PC-3 (cell line): ENCODE measurements at regions not wholly inside any gene's neighbourhood (a gene's known extent, or its start where the extent isn't known, plus 50 kb on each side); places are given as distances from the start of the nearest gene placed in this dataset.

ENCODE experiments used
- ATAC-seq: fragments of 200-7000 bp; cut with Tn5 transposase; 2 replicates; pipeline ENCODE4 v1.9.1; 2020; ENCODE audit warnings: mild to moderate bottlenecking, moderate library complexity
- BruUV-seq: library from RNA; stranded (reverse); fragments of 400-500 nt; replicated peaks from 2 replicates; lab custom pipeline; 2021; lab: Mats Ljungman, UMichigan
- CTCF ChIA-PET: fragments of 300-600 bp; sonication (Branson Sonifier 250); formaldehyde crosslinking; loops from one replicate; lab custom pipeline; 2022; ENCODE audit warnings: antibody characterized with exemption; lab: Charles Lee
- POLR2A ChIA-PET: fragments of 300-600 bp; sonication (Branson Sonifier 250); formaldehyde crosslinking; loops from one replicate; lab custom pipeline; 2022; ENCODE audit warnings: antibody characterized with exemption; ENCODE audit not compliant: unreplicated experiment; lab: Charles Lee
- DNase-seq: peaks from one replicate; pipeline ENCODE4 v3.0.0-alpha.2; 2015
- H2AFZ ChIP-seq: fragments of 300-600 bp; sonication (generic); 2 replicates; pipeline ENCODE4 v1.6.0; 2016; ENCODE audit warnings: antibody characterized with exemption, low read length
- H3F3A ChIP-seq: fragments of 300-600 bp; sonication (generic); one replicate; pipeline ENCODE4 v1.6.0; 2017; ENCODE audit warnings: antibody characterized with exemption, low read length, control low read depth, mild to moderate bottlenecking; ENCODE audit not compliant: unreplicated experiment
- H3K27ac ChIP-seq: fragments of 300-600 bp; sonication (generic); 2 replicates; pipeline ENCODE4 v1.5.1; 2016; ENCODE audit warnings: mild to moderate bottlenecking, low read length
- H3K27me3 ChIP-seq: fragments of 300-600 bp; sonication (generic); 2 replicates; pipeline ENCODE4 v1.6.1; 2016; ENCODE audit warnings: low read length, mixed read lengths
- H3K36me3 ChIP-seq: fragments of 300-600 bp; sonication (generic); 2 replicates; pipeline ENCODE4 v1.6.1; 2016; ENCODE audit warnings: low read depth, mixed run types, low read length, mixed read lengths
- H3K4me1 ChIP-seq: fragments of 300-600 bp; sonication (generic); 2 replicates; pipeline ENCODE4 v1.5.1; 2016; ENCODE audit warnings: low read length; ENCODE audit not compliant: insufficient read depth
- H3K4me2 ChIP-seq: fragments of 300-600 bp; sonication (generic); 2 replicates; pipeline ENCODE4 v1.6.0; 2016; ENCODE audit warnings: low read length
- H3K4me3 ChIP-seq: fragments of 300-600 bp; sonication (generic); 2 replicates; pipeline ENCODE4 v1.5.1; 2016; ENCODE audit warnings: mild to moderate bottlenecking, low read length, mixed read lengths
- H3K79me2 ChIP-seq: fragments of 300-600 bp; sonication (generic); 2 replicates; pipeline ENCODE4 v1.6.1; 2017; ENCODE audit warnings: low read length, mixed read lengths
- H3K9ac ChIP-seq: fragments of 300-600 bp; sonication (generic); 2 replicates; pipeline ENCODE4 v1.6.0; 2016; ENCODE audit warnings: mild to moderate bottlenecking, low read length
- H3K9me2 ChIP-seq: fragments of 300-600 bp; sonication (generic); replicated peaks from 2 replicates; pipeline ENCODE4 v1.6.1; 2016; ENCODE audit warnings: mixed run types, low read length, mixed read lengths
- H3K9me3 ChIP-seq: fragments of 300-600 bp; sonication (generic); 2 replicates; pipeline ENCODE4 v1.6.1; 2016; ENCODE audit warnings: low read length, mixed read lengths
- H4K20me1 ChIP-seq: fragments of 300-600 bp; sonication (generic); 2 replicates; pipeline ENCODE4 v1.6.1; 2016; ENCODE audit warnings: low read length, mixed read lengths
- EZH2 ChIP-seq: fragments of 300-600 bp; sonication (generic); IDR thresholded peaks from one replicate; pipeline ENCODE4 v1.6.1; 2017; ENCODE audit warnings: antibody characterized with exemption, mild to moderate bottlenecking, low read length; ENCODE audit not compliant: unreplicated experiment
- EZH2phosphoT487 ChIP-seq: fragments of 300-600 bp; sonication (generic); IDR thresholded peaks from 2 replicates; pipeline ENCODE4 v1.6.1; 2018; ENCODE audit warnings: mild to moderate bottlenecking, antibody characterized with exemption, low read length, borderline replicate concordance
- intact Hi-C: fragments of 100-400 bp; cut with micrococcal nuclease; formaldehyde crosslinking; loops from 2 replicates; pipeline ENCODE4 v1.9.0; 2023
- TF ChIP-seq, protein P1 (sequence below): fragments of 300-600 bp; sonication (generic); conservative IDR thresholded peaks from 2 replicates; pipeline ENCODE4 v1.5.1; 2017; ENCODE audit warnings: antibody characterized with exemption, low read depth, mild to moderate bottlenecking, low read length

DNA sequence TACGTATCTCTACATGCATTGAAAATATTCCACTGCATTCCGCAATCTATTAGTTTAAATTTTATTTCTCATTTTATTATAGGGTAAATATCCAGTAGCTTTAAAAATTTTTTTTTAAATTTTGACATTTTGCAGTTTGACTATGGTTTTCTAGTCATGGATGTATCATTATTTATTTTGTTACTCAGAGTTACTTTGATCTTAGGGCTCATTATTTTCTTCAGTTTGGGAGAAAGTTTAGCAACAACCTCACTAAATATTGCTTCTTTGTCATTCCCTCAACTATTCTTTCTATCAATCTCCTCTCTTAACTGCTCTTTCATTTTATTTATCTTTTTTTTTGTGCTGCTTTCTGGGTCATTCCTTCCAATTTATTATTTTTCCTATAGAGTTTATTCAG lies 100.5 kb upstream of the SLCO6A1 start:
- peak overlapping the region; percentile 3; the same call in 1 of the 2 replicates for H3K9ac ChIP-seq
- ATAC-seq (peak; percentile 74), DNase-seq (peak; percentile 82)
- POLR2A ChIA-PET, result no interaction called here
- H4K20me1 ChIP-seq, result no peaks in the 10 kb centered on the region
- no TSS peak for BruUV-seq
- peak overlapping the region; percentile 68 for H3K4me2 ChIP-seq
- H3K4me1 ChIP-seq, result peaks cover 27% of the 10 kb centered on the region
- peak overlapping the region; percentile 8; the same call in 1 of the 2 replicates for H3K4me3 ChIP-seq
- intact Hi-C loops, result loop anchor here (1.0 to 5.0 kb wide), 3 partner anchors 19 to 118 kb away; no protein-coding TSS in a partner anchor
- H3K27me3 ChIP-seq, result no peaks in the 10 kb centered on the region
- H3K36me3 ChIP-seq, result no peaks in the 10 kb centered on the region
- no peaks in the 10 kb centered on the region for H3K79me2 ChIP-seq
- CTCF ChIA-PET, result no interaction called here
- H2AFZ ChIP-seq, result no peak overlapping the region; the same call in 1 of the 2 replicates
- TF ChIP-seq EZH2phosphoT487, result no peak
- TF ChIP-seq EZH2, result no peak
- TF ChIP-seq, protein P1, sequence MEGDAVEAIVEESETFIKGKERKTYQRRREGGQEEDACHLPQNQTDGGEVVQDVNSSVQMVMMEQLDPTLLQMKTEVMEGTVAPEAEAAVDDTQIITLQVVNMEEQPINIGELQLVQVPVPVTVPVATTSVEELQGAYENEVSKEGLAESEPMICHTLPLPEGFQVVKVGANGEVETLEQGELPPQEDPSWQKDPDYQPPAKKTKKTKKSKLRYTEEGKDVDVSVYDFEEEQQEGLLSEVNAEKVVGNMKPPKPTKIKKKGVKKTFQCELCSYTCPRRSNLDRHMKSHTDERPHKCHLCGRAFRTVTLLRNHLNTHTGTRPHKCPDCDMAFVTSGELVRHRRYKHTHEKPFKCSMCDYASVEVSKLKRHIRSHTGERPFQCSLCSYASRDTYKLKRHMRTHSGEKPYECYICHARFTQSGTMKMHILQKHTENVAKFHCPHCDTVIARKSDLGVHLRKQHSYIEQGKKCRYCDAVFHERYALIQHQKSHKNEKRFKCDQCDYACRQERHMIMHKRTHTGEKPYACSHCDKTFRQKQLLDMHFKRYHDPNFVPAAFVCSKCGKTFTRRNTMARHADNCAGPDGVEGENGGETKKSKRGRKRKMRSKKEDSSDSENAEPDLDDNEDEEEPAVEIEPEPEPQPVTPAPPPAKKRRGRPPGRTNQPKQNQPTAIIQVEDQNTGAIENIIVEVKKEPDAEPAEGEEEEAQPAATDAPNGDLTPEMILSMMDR, result no peak
- no peaks in the 10 kb centered on the region for H3K9me2 ChIP-seq
- H3K27ac ChIP-seq, result peak overlapping the region; percentile 42
- no peaks in the 10 kb centered on the region for H3K9me3 ChIP-seq
- peaks cover 4% of the 10 kb centered on the region for H3F3A ChIP-seq

DNA sequence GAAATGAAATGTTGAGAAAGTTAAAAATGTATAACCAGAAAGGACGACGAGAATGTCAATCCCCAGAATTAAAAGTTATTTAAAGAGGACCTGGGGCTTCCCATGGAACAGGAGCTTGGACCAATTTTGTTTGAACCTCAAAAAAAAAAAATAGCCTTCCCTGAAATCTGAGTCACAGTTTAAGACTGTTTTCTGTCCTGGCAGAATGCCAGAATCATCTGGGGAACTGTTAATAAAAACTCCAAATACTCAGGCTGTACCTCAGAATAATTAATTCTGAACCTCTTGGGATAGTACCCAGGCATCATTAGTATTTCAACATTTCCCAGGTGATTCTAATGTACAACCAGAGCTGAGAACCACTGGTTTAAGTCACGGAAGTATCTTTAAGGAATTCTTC lies 102.2 kb upstream of the SLCO6A1 start:
- Histone ChIP-seq H3K9me3 (no peaks in the 10 kb centered on the region), H4K20me1 (no peaks in the 10 kb centered on the region), H2AFZ (no peak overlapping the region), H3K4me2 (0 out of 2 replicates have a peak overlapping the region, but pooled peaks have one; percentile 6), H3K27ac (no peak overlapping the region), H3K9me2 (no peaks in the 10 kb centered on the region), H3K9ac (no peak overlapping the region), H3K27me3 (no peaks in the 10 kb centered on the region), H3K4me1 (peaks cover 27% of the 10 kb centered on the region), H3K79me2 (no peaks in the 10 kb centered on the region), H3K36me3 (no peaks in the 10 kb centered on the region), H3F3A (peaks cover 4% of the 10 kb centered on the region), H3K4me3 (no peak overlapping the region)
- intact Hi-C loops, result no loop called here
- TF ChIP-seq, protein P1, result no peak
- TF ChIP-seq EZH2phosphoT487, result no peak
- TF ChIP-seq EZH2, result no peak
- ChIA-PET POLR2A (no interaction called here), CTCF (no interaction called here)
- peak; percentile 8; the same call in 1 of the 2 replicates for ATAC-seq
- BruUV-seq, result no TSS peak
- DNase-seq, result peak; percentile 78

DNA sequence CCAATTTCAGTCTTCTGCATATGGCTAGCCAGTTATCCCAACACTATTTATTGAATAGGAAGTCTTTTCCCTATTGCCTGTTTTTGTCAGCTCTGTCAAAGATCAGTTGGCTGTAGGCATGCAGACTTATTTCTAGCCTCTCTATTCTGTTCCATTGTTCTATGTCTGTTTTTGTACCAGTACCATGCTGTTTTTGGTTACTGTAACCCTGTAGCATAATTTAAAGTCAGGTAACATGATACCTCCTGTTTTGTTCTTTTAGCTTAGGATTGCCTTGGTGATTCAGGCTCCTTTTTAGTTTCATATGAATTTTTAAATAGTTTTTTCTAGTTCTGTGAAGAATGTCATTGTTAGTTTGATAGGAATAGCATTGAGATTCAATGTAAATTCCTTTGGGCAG lies 104.9 kb upstream of the SLCO6A1 start:
- DNase-seq (no peak), ATAC-seq (peak; percentile 43; the same call in 1 of the 2 replicates)
- no peak overlapping the region for H3K9ac ChIP-seq
- TF ChIP-seq EZH2phosphoT487, result no peak
- TF ChIP-seq, protein P1, result no peak
- TF ChIP-seq EZH2, result no peak
- H3K27ac ChIP-seq, result no peak overlapping the region
- H3K9me3 ChIP-seq, result no peaks in the 10 kb centered on the region
- no peaks in the 10 kb centered on the region for H3K36me3 ChIP-seq
- no peaks in the 10 kb centered on the region for H4K20me1 ChIP-seq
- H3K79me2 ChIP-seq, result no peaks in the 10 kb centered on the region
- no TSS peak for BruUV-seq
- no peaks in the 10 kb centered on the region for H3K27me3 ChIP-seq
- no peak overlapping the region for H2AFZ ChIP-seq
- peaks cover 4% of the 10 kb centered on the region for H3F3A ChIP-seq
- H3K4me2 ChIP-seq, result no peak overlapping the region
- ChIA-PET POLR2A (no interaction called here), CTCF (no interaction called here)
- intact Hi-C loops, result no loop called here
- H3K4me3 ChIP-seq, result no peak overlapping the region
- no peaks in the 10 kb centered on the region for H3K9me2 ChIP-seq
- H3K4me1 ChIP-seq, result peaks cover 25% of the 10 kb centered on the region
